COLO668 (cell line): ENCODE measurements at regions not wholly inside any gene's neighbourhood (a gene's known extent, or its start where the extent isn't known, plus 50 kb on each side); places are given as distances from the start of the nearest gene placed in this dataset.
A peak's percentile ranks its signal among the peaks of the same experiment; 100 is the strongest.

ENCODE experiments used
- DNase-seq: peaks from one replicate; lab custom pipeline; 2025; ENCODE audit not compliant: unreplicated experiment; lab: John Stamatoyannopoulos, UW

DNA sequence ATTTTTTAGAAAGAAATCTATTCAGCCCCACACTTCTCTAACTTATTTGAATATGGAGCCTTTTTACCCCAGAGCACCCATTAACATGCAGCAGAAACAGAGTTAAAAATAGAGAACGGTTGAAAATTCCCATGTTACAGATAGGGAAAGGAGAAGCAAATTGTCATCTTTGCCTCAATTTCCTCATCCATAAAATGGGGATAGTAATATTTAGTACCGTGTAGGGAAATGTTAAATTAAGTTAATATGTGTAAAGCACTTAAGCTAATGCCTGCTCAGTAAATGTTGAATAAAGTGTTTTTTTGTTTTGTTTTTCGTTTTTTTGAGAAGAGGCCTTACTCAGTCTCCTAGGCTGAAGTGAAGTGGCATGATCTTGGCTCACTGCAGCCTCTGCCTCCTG, 50.3 kb downstream of the NAV1 start:
- DNase-seq: no peak

GRCh38 chr1:201590474-201590873, 51.5 kb downstream of the NAV1 start:
- no peak for DNase-seq

DNA sequence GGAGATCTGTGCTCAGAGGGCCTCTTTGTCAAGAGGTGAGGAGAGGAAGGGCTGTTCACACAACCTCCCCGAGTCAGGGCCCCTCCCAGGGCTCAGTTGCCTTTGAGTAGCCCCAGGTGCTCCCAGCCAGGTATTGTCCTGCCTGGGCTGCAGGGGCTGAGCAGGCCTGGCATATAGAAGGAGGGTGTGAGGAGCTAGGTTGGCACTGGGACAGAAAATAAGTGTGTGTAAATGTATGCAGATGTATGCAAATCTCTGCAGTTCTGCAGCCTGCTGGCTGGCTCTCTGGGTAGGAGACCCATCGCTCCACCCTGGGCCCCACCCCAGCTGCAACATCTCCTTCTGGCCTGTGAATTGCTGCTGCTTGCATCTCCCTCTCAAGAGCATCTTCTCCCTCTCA, 52.4 kb downstream of the NAV1 start:
- no peak for DNase-seq

- no peak for DNase-seq
Measured at GRCh38 chr1:201591981-201592380, 53.1 kb downstream of the NAV1 start.

- DNase-seq: no peak
Measured at GRCh38 chr1:201593200-201593921, 54.4 kb downstream of the NAV1 start.

DNA sequence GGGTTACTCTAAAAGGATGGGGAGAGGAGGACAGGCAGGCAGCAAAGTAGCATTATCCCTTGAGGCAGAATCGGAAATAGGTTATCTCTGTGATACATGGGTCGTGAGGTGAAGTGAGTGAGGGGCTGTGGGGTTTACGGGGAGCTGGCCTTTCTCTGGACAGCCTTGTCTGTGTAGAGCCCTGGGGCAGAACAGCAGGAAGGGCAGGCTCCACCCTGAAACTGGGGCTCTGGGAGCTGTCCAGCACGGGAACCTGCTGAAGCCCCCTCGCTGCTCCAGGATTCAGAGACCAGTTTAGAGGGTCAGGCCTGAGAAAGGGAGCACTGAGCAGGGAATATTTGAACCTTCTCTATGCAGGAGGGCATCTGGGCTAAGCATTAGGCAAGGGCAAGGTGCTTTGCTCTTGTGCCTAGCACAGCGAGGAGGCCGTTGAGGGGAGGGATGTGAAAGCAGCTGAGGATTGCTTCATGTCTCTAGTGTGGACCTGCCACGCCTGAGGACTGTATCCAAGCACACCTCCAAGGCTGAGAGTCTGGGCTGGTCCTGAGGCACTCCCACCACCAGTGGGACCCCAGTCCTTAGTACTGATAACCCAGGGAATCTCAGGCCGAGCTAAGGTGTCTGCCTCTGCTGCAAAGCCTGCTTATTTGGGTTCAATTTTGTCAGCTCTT, 55.8 kb downstream of the NAV1 start:
- no peak for DNase-seq

GRCh38 chr1:201595381-201595780, 56.5 kb downstream of the NAV1 start:
- DNase-seq: no peak

DNA sequence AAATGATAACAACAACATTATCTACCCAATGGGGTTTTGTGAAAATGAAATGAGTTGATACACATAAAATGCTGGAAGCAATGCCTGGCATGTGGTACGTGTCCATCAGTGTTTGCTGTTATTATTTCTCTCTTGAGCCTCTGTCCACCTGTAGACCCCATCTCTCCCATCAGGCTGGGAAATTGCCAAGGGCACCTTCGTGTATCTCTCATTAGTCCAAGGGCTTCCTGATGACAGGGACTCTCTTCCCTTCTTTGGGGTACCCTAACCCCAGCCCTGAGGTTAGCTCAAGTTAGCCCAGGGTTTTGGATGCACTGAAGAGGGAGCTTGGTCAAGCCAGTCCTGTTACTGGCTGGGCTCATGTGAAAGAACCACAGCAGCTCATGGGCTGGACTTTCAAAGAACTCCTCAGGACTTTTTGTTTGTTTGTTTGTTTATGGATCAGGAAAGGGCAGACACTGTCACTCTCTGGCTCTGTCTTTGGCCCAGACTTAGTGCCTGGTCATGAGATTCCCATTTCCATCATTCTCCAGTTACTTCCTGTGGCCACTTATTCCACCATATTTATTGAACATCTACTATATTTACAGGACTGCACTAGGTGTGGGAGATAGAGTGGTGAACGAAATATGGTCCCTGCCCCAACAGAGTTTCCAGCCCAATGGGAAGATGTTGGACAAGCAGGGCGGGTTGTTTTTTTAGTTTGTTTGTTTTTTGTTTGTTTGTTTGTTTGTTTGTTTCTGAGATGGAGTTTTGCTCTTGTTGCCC, 57.4 kb downstream of the NAV1 start:
- DNase-seq: no peak

DNA sequence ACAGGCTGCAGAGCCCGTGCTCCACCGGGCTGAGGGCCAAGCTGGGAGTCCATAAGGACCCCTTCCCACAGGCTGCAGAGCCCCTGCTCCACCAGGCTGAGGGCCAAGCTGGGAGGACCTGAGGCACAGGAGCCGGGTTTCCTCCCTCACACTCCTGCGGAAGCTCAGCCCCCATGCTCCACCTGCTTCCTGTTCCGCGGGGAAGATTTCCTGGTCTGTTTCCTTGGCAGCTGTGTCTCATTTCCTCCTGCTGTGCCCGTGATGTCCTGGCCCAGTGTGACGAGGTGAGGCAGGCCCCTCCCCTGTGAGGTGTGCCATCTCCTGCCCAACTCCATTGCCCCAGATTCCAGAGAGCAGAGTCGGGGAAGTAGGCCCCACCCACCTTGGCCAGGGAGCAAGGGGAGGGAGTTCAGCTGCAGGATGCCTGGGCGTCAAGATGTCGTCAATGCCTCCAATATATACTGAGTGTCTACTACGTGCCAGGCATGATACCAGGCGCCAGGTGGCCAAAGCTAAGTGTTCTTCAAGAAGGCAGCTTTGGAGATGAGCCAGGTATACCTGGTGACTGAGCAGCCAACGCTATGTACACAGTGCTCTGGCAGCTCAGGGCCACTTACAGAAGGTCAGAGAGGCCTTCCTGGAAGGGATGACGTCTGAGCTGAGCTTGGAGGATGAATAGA, 58.8 kb downstream of the NAV1 start:
- DNase-seq: peak; percentile 61

- no peak for DNase-seq
Measured at GRCh38 chr1:201598396-201598795, 59.5 kb downstream of the NAV1 start.

DNA sequence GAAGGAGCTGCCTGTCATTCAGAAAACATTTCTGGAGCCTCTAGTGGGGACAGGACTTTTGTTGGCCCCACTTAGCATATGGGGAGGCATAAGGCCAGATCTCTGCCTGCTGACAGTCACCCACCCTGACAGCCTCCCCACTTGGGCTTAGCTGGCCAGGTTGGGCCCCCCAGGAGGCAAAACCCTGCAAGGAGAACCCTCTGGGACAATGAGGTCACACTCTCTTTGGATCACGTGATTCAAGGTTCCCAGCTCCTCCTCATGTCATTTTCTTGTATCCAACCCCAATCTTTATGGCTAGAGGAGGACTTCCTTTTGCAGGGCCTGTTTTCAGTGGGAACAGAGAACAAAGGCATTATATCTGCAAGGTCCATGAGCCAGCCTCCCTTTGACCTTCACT, 60.0 kb downstream of the NAV1 start:
- DNase-seq: no peak

- no peak for DNase-seq
Measured at GRCh38 chr1:201599548-201599947, 60.6 kb downstream of the NAV1 start.

DNA sequence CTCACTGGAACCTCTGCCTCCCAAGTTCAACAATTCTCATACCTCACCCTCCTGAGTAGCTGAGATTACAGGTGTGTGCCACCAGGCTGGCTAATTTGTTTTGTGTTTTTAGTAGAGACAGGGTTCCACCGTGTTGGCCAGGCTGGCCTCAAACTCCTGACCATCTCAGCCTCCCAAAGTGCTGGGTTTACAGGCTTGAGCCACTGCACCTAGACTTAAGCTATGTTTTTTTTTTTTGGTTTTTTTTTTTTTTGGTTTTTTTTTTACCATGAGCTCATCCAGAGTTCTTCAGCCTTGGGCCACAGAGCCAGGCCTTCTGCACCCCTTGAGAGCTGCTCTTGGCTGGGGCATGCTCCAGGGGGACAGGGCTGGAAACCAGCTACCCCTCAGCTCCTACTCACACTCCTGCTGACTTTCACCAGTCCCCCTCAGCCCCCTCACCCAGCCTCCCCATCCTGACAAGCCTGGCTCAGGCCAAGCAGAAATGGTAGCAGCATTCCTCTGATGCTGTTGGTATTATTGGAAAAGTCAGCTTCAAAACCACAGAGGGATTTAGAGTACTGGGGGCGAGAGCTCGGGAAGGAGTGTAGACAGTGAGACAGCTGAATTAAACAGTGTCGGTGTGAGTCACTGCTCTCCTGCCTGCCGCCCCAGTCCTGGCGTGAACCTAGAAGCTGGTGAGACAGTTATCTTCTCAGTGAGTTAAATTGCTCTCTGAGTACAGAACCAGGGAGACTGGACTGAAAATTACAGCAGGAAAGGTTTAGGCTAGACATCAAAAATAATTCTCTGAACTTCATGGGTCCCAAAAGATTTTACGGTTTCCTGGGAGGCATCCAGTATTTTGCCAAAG, 63.7 kb downstream of the NAV1 start:
- DNase-seq: no peak

DNA sequence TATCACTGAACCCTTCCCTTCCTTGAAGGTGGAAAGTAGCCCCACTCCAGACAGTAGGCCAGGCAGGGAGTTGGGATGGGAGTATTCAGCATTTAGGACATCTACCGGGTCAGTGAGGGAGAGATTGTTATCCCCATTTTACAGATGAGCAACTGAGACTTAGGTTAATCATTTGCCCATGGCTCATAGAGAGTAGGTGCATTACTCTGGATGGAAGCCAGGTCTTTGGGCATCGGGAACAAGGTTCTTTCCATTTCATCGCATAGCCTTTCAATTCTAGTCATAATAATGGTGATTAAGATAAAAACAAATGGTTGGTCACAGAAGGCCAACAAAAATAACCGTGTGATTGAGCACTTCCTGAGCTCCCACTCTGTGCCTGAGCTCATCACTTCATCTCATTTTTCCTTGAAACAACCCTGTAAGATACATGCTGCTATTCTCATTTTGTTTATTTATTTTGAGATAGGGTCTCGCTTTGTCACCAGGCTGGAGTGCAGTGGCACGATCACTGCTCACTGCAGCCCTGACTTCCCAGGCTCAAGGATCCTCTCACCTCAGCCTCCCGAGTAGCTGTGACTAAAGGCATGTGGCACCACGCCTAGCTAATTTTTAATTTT, 64.8 kb downstream of the NAV1 start:
- no peak for DNase-seq

DNA sequence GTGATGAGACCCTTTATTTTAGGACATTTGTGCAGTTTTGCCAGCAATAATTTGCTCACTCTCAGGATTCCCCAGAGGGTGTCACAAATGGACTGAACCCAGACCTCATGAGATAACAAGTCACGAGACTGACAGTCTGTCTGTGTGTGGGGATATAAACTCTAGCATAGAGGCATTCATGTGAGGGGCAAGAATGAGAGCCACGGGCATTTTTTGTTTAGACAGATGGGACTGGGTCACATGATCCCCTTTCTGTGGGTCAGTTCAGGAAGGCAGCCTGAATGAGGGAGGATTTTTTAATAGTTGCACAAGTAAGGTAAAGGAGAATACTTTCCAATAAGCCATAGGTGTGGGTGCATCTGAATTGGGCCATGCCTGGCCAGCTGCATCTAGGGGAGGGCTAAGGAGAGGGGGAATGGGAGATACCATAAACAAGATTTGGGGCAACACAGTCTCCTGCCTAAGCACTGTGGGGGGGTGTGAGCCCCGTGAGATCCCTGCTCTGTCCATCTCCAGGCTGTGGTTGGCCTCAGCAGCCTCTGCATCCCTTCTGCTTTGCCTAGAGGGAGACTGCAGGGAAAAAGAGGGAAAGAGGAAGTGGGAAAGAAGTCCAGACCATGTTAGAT, 66.6 kb downstream of the NAV1 start:
- DNase-seq: peak; percentile 46

DNA sequence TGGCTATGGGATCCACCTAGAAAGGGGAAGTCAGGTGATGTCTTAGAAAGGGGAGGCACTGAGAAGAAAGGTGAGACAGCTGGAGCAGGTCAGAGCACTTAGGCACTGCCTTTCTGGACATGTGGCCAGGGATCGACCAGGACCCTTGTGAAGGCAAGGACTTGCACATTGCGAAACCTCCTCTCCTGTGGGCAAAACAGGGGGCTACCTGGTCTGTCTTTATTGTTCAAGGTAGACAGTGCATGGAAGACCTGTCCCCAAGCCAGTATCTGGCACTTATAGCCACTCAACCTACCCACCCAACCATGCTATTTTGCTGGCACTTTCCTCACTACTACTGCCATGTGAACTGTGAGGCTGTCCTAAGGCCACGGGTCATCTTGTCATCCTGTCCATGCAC, 67.2 kb downstream of the NAV1 start:
- DNase-seq: no peak

GRCh38 chr1:201606623-201607022, 67.7 kb downstream of the NAV1 start:
- DNase-seq: no peak

GRCh38 chr1:201608635-201609395, 69.9 kb downstream of the NAV1 start:
- no peak for DNase-seq
